Heart left ventricle (tissue), 16 donors: ENCODE measurements at regions not wholly inside any gene's neighbourhood (a gene's known extent, or its start where the extent isn't known, plus 50 kb on each side); places are given as distances from the start of the nearest gene placed in this dataset.

Experiments
- ATAC-seq, 4 donors: fragments of 200-7000 bp; cut with Tn5 transposase; one replicate each; pipeline ENCODE4 v1.9.1; 2020 to 2022; ENCODE audit warnings: moderate library complexity in 4 of 4, mild to moderate bottlenecking in 3 of 4, moderate number of reproducible peaks in 1 of 4
- DNase-seq, 5 donors: peaks; one replicate each; pipeline ENCODE4 v3.0.0-alpha.2; 2020
- H3K27ac ChIP-seq, 12 donors: fragments of 200-600 bp; sonication (generic) in 4 of 12; one replicate each; pipeline versions ENCODE4 v1.5.0 to v1.8.0; 2016 to 2022; ENCODE audit warnings: mild to moderate bottlenecking in 2 of 12
- H3K27me3 ChIP-seq, 9 donors: fragments of 200-600 bp; sonication (generic) in 2 of 9; one replicate each; pipeline versions ENCODE4 v1.5.1 to v1.8.0; 2016 to 2022; ENCODE audit warnings: mild to moderate bottlenecking in 3 of 9
- H3K36me3 ChIP-seq, 9 donors: fragments of 200-600 bp; sonication (generic) in 2 of 9; one replicate each; pipeline versions ENCODE4 v1.5.0 to v1.8.0; 2018 to 2022; ENCODE audit warnings: mild to moderate bottlenecking in 2 of 9
- H3K4me1 ChIP-seq, 12 donors: fragments of 200-600 bp; sonication (generic) in 4 of 12; one replicate each; pipeline versions ENCODE4 v1.5.0 to v1.8.0; 2016 to 2022; ENCODE audit warnings: mild to moderate bottlenecking in 3 of 12
- H3K4me3 ChIP-seq, 12 donors: fragments of 200-600 bp; sonication (generic) in 4 of 12; one replicate each; pipeline versions ENCODE4 v1.5.0 to v1.8.0; 2017 to 2022; ENCODE audit warnings: mild to moderate bottlenecking in 9 of 12, moderate library complexity in 4 of 12
- H3K9me3 ChIP-seq, 12 donors: fragments of 200-600 bp; sonication (generic) in 4 of 12; one replicate each; pipeline versions ENCODE4 v1.5.0 to v1.8.0; 2016 to 2022; ENCODE audit warnings: mild to moderate bottlenecking in 1 of 12
- CTCF ChIP-seq, 12 donors: fragments of 200-600 bp; sonication (generic) in 4 of 12; IDR thresholded peaks; one replicate each; pipeline versions ENCODE4 v1.5.0 to v1.8.0; 2018 to 2022; ENCODE audit warnings: antibody characterized with exemption in 12 of 12, mild to moderate bottlenecking in 5 of 12
- POLR2A ChIP-seq, 2 donors: fragments of 450-650 bp; IDR thresholded peaks; one replicate each; pipeline ENCODE4 v1.6.1; 2017; ENCODE audit warnings: antibody characterized with exemption in 2 of 2, mild to moderate bottlenecking in 2 of 2, moderate library complexity in 2 of 2
- WGBS, 4 donors: extraction: QIAGEN DNeasy Blood & Tissue Kit in 2 of 4; methylation state at CpG; one replicate each; pipeline versions ENCODE4 v1.1.5 to v1.1.7; 2013 to 2018; 5-methylcytosine and 5-hydroxymethylcytosine counted together
- intact Hi-C, 10 donors: fragments of 100-400 bp; cut with DNase I; formaldehyde crosslinking; loops; one replicate each; pipeline versions ENCODE4 v1.11.1 to v1.14.2; 2022
- donor health status: ischemic (EF 13 %, LVEDD 7.1; RV severe dilation, severe dysfunction).
- donor health status: healthy with polysubstance abuse.
- donor health status: DM: no; HTN: yes; CAD: no.
- donor health status: DM: no; HTN: no; CAD: no.
- donor health status: ischemic (EF 25% LVEDD 6.9; RV normal size, moderate dysfunction).
- donor health status: ischemic (EF 25% LVEDD 5.7; RV mildly dilated, moderate dysfunction).
- donor health status: healthy.
- donor health status: DM: yes; HTN: yes; CAD: no.
- donor health status: ischemic (EF 35%, LVEDD 5.7; RV mildly dilated, moderate dysfunction).
- donor health status: nonischemic (EF 11% LVEDD 7.7; RV severe dilation, severe dysfunction).
- donor health status: DM: yes; HTN: yes; CAD: no.
- donor health status: PGD.
- donor health status: ischemic (EF 29% LVEDD 5.4; RV normal size, mild dysfunction).
- donor health status: nonischemic (EF 23%, LVEDD 6.1; RV moderate dilation, normal function).

GRCh38 chr6:12505486-12505885, 211.1 kb upstream of the PHACTR1 start:
- Histone ChIP-seq H3K9me3 (peaks cover 0 to 2% (median 0%) of the 10 kb centered on the region in 12 donors), H3K4me3 (no peak overlapping the region), H3K4me1 (no peaks in the 10 kb centered on the region), H3K27me3 (no peaks in the 10 kb centered on the region), H3K36me3 (no peaks in the 10 kb centered on the region), H3K27ac (no peak overlapping the region)
- 69 to 81% (median 71%) methylated on average over 4 of the region's 4 CpGs for WGBS, 4 donors
- ATAC-seq (no peak), DNase-seq (no peak)
- intact Hi-C loops = no loop called here
- TF ChIP-seq CTCF (IDR thresholded peaks at IDR 0.05) (no peak), POLR2A (IDR thresholded peaks at IDR 0.05) (no peak)

GRCh38 chr6:12506159-12506558, 210.4 kb upstream of the PHACTR1 start:
- intact Hi-C loops = no loop called here
- DNase-seq = no peak
- TF ChIP-seq CTCF (IDR thresholded peaks at IDR 0.05) (no peak), POLR2A (IDR thresholded peaks at IDR 0.05) (no peak)
- ATAC-seq = no peak
- H3K9me3 ChIP-seq = peaks cover 0 to 2% (median 0%) of the 10 kb centered on the region in 12 donors
- H3K4me3 ChIP-seq = no peak overlapping the region
- WGBS, 4 donors = 88 to 95% (median 91%) methylated on average over 2 of the region's 2 CpGs
- H3K36me3 ChIP-seq = no peaks in the 10 kb centered on the region
- no peaks in the 10 kb centered on the region for H3K4me1 ChIP-seq
- no peak overlapping the region for H3K27ac ChIP-seq
- no peaks in the 10 kb centered on the region for H3K27me3 ChIP-seq

- Histone ChIP-seq H3K27ac (peak overlapping the region in 1 of 12 donors; percentile 25), H3K36me3 (no peaks in the 10 kb centered on the region), H3K9me3 (peaks cover 0 to 2% (median 0%) of the 10 kb centered on the region in 12 donors), H3K4me3 (no peak overlapping the region), H3K27me3 (no peaks in the 10 kb centered on the region), H3K4me1 (no peaks in the 10 kb centered on the region)
- WGBS, 4 donors = 42 to 58% (median 52%) methylated on average over 3 of the region's 3 CpGs
- intact Hi-C loops = no loop called here
- TF ChIP-seq POLR2A (IDR thresholded peaks at IDR 0.05) (no peak), CTCF (IDR thresholded peaks at IDR 0.05) (no peak)
- ATAC-seq (no peak), DNase-seq (no peak)
Observed at GRCh38 chr6:12507636-12508035, 208.9 kb upstream of the PHACTR1 start.

- no peak overlapping the region for H3K4me3 ChIP-seq
- intact Hi-C loops = no loop called here
- H3K27ac ChIP-seq = no peak overlapping the region
- no peaks in the 10 kb centered on the region for H3K4me1 ChIP-seq
- TF ChIP-seq CTCF (IDR thresholded peaks at IDR 0.05) (no peak), POLR2A (IDR thresholded peaks at IDR 0.05) (no peak)
- WGBS, 4 donors = 59 to 76% (median 64%) methylated on average over 4 of the region's 4 CpGs
- ATAC-seq = no peak
- H3K36me3 ChIP-seq = no peaks in the 10 kb centered on the region
- no peaks in the 10 kb centered on the region for H3K27me3 ChIP-seq
- DNase-seq = no peak
- H3K9me3 ChIP-seq = peaks cover 0 to 2% (median 0%) of the 10 kb centered on the region in 12 donors
Observed at GRCh38 chr6:12508553-12508952, 208.0 kb upstream of the PHACTR1 start.
